H1 (cell line): ENCODE measurements at regions not wholly inside any gene's neighbourhood (a gene's known extent, or its start where the extent isn't known, plus 50 kb on each side); places are given as distances from the start of the nearest gene placed in this dataset.

Source experiments
- MAX ChIP-seq: IDR thresholded peaks from 2 replicates; pipeline ENCODE4 v1.6.1; 2012; ENCODE audit warnings: inconsistent platforms
- SUZ12 ChIP-seq: fragments of 200-600 bp; sonication (generic); IDR thresholded peaks from 2 replicates; pipeline ENCODE4 v1.6.1; 2012; ENCODE audit warnings: mild to moderate bottlenecking, inconsistent platforms, low read length, moderate library complexity, mixed read lengths

- no peak for TF ChIP-seq SUZ12
- TF ChIP-seq MAX, result no peak
These were observed 213.6 kb downstream of the KIF26A start (continued) for GRCh38 chr14:104351849-104352492.
